ENCODE measurements at regions not wholly inside any gene's neighbourhood (a gene's known extent, or its start where the extent isn't known, plus 50 kb on each side); places are given as distances from the start of the nearest gene placed in this dataset.

- Histone ChIP-seq H3K4me3 (ENCODE audit: low read length) (no peak overlapping the region), H3K36me3 (ENCODE audit: insufficient read depth, low read depth, low read length) (no peaks in the 10 kb centered on the region), H3K9ac (ENCODE audit: low read depth, low read length) (no peak overlapping the region), H3K4me1 (ENCODE audit: insufficient read depth, low read length) (no peaks in the 10 kb centered on the region), H3K27me3 (ENCODE audit: insufficient read depth, low read length) (peaks cover 21% of the 10 kb centered on the region), H3K9me3 (ENCODE audit: insufficient read depth, low read depth, low read length) (no peaks in the 10 kb centered on the region), H3K27ac (ENCODE audit: low read length) (no peak overlapping the region)
These were observed 320.4 kb upstream of the PROK2 start for GRCh38 chr3:72105306-72105705.

DNA sequence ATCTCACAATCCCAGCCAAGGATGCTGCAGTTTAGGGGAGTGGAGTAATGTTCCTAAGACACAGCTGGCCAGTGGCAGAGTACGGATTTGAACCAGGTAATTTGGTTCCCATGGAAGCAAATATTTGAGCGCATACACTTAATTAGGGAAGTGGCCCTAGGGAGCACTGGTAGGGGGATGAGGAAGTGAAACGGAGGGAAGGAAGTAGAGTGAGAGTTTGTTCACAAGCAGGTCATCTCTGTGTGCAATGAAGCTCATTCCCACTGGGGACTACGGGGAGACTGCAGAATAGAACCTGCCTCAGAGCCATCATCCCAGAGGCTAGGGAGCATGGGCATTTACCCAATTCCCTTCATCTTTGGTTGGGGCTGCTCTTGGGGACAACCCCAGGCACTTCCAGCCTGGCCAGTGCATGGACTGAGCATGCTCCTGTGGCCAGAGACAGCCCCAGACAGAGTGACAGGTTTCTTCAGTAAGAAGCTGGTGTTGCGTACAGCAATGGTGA, 317.2 kb upstream of the PROK2 start:
- no peak overlapping the region for H3K4me3 ChIP-seq (ENCODE audit: low read length)
- no peaks in the 10 kb centered on the region for H3K9me3 ChIP-seq (ENCODE audit: insufficient read depth, low read depth, low read length)
- peaks cover 50% of the 10 kb centered on the region for H3K27me3 ChIP-seq (ENCODE audit: insufficient read depth, low read length)
- no peak overlapping the region for H3K27ac ChIP-seq (ENCODE audit: low read length)
- no peak overlapping the region for H3K9ac ChIP-seq (ENCODE audit: low read depth, low read length)
- H3K4me1 ChIP-seq (ENCODE audit: insufficient read depth, low read length), result no peaks in the 10 kb centered on the region
- H3K36me3 ChIP-seq (ENCODE audit: insufficient read depth, low read depth, low read length), result no peaks in the 10 kb centered on the region

- Histone ChIP-seq H3K27me3 (ENCODE audit: insufficient read depth, low read length) (peaks cover 50% of the 10 kb centered on the region), H3K4me3 (ENCODE audit: low read length) (no peak overlapping the region), H3K9ac (ENCODE audit: low read depth, low read length) (no peak overlapping the region), H3K4me1 (ENCODE audit: insufficient read depth, low read length) (no peaks in the 10 kb centered on the region), H3K36me3 (ENCODE audit: insufficient read depth, low read depth, low read length) (no peaks in the 10 kb centered on the region), H3K27ac (ENCODE audit: low read length) (no peak overlapping the region), H3K9me3 (ENCODE audit: insufficient read depth, low read depth, low read length) (no peaks in the 10 kb centered on the region)
These were observed 316.5 kb upstream of the PROK2 start for GRCh38 chr3:72101494-72101893.

GRCh38 chr3:72100601-72101187, 315.7 kb upstream of the PROK2 start:
- no peak overlapping the region for H3K27ac ChIP-seq (ENCODE audit: low read length)
- H3K27me3 ChIP-seq (ENCODE audit: insufficient read depth, low read length), result peaks cover 50% of the 10 kb centered on the region
- no peaks in the 10 kb centered on the region for H3K4me1 ChIP-seq (ENCODE audit: insufficient read depth, low read length)
- H3K4me3 ChIP-seq (ENCODE audit: low read length), result peak overlapping the region; percentile 66
- no peaks in the 10 kb centered on the region for H3K9me3 ChIP-seq (ENCODE audit: insufficient read depth, low read depth, low read length)
- no peak overlapping the region; the same call in 1 of the 2 replicates for H3K9ac ChIP-seq (ENCODE audit: low read depth, low read length)
- H3K36me3 ChIP-seq (ENCODE audit: insufficient read depth, low read depth, low read length), result no peaks in the 10 kb centered on the region

- H3K36me3 ChIP-seq (ENCODE audit: insufficient read depth, low read depth, low read length), result no peaks in the 10 kb centered on the region
- H3K27me3 ChIP-seq (ENCODE audit: insufficient read depth, low read length), result peaks cover 50% of the 10 kb centered on the region
- no peaks in the 10 kb centered on the region for H3K4me1 ChIP-seq (ENCODE audit: insufficient read depth, low read length)
- H3K9ac ChIP-seq (ENCODE audit: low read depth, low read length), result no peak overlapping the region; the same call in 1 of the 2 replicates
- no peak overlapping the region for H3K27ac ChIP-seq (ENCODE audit: low read length)
- H3K9me3 ChIP-seq (ENCODE audit: insufficient read depth, low read depth, low read length), result no peaks in the 10 kb centered on the region
- H3K4me3 ChIP-seq (ENCODE audit: low read length), result peak overlapping the region; percentile 66
These were observed 315.1 kb upstream of the PROK2 start for GRCh38 chr3:72100080-72100511.

GRCh38 chr3:72099326-72100079, 314.6 kb upstream of the PROK2 start:
- H3K4me3 ChIP-seq (ENCODE audit: low read length), result peak overlapping the region; percentile 66; the same call in 1 of the 2 replicates
- no peaks in the 10 kb centered on the region for H3K4me1 ChIP-seq (ENCODE audit: insufficient read depth, low read length)
- no peak overlapping the region for H3K9ac ChIP-seq (ENCODE audit: low read depth, low read length)
- H3K36me3 ChIP-seq (ENCODE audit: insufficient read depth, low read depth, low read length), result no peaks in the 10 kb centered on the region
- H3K27ac ChIP-seq (ENCODE audit: low read length), result no peak overlapping the region
- H3K27me3 ChIP-seq (ENCODE audit: insufficient read depth, low read length), result peaks cover 50% of the 10 kb centered on the region
- H3K9me3 ChIP-seq (ENCODE audit: insufficient read depth, low read depth, low read length), result no peaks in the 10 kb centered on the region

DNA sequence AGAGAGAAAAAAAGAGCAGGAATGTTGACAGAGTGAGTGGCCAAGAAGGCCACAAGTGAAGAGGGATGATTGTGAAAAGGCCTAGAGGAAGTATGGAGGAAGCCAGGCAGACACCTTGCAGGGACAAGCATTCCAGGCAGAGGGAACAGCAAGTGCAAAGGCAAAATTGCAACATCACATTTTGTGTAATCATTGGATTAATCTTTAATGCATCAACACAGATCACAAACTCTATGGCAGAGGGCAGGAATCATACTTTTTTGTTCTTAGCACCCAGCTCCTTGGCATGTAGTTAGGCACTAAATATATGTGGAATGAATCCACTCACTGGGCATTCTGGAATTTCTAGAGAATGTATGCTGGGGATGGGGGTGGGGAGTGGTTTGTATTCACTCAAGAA, 312.1 kb upstream of the PROK2 start:
- H3K4me1 ChIP-seq (ENCODE audit: insufficient read depth, low read length), result no peaks in the 10 kb centered on the region

DNA sequence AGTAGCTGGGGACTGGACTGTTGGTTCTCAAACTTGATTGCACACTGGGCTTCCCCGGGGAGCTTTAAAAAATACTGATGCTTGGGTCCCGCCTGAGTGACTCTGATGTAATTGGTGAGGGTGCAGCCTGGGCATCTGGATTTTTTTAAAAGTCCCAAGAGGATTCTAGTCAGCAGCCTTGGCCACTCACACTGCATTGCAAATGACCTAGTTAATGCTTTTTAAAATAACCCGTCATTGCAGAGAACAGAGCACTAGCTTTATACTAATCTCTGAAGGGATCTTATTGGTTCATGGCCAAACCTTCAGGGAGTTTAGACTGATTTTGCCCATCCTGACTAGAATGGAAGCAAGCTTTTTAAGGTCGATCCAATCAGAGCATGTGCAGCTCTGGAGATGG, 310.6 kb upstream of the PROK2 start:
- Histone ChIP-seq H3K4me1 (ENCODE audit: insufficient read depth, low read length) (no peaks in the 10 kb centered on the region), H3K27ac (ENCODE audit: low read length) (no peak overlapping the region), H3K27me3 (ENCODE audit: insufficient read depth, low read length) (peaks cover 31% of the 10 kb centered on the region), H3K4me3 (ENCODE audit: low read length) (no peak overlapping the region), H3K9me3 (ENCODE audit: insufficient read depth, low read depth, low read length) (no peaks in the 10 kb centered on the region), H3K9ac (ENCODE audit: low read depth, low read length) (no peak overlapping the region), H3K36me3 (ENCODE audit: insufficient read depth, low read depth, low read length) (no peaks in the 10 kb centered on the region)

More for the DNA sequence above, 312.1 kb upstream of the PROK2 start:
- H3K36me3 ChIP-seq (ENCODE audit: insufficient read depth, low read depth, low read length), result no peaks in the 10 kb centered on the region
- no peak overlapping the region for H3K27ac ChIP-seq (ENCODE audit: low read length)
- no peak overlapping the region for H3K9ac ChIP-seq (ENCODE audit: low read depth, low read length)
- H3K27me3 ChIP-seq (ENCODE audit: insufficient read depth, low read length), result peaks cover 46% of the 10 kb centered on the region
- no peaks in the 10 kb centered on the region for H3K9me3 ChIP-seq (ENCODE audit: insufficient read depth, low read depth, low read length)
- H3K4me3 ChIP-seq (ENCODE audit: low read length), result no peak overlapping the region

- Histone ChIP-seq H3K4me1 (ENCODE audit: insufficient read depth, low read length) (no peaks in the 10 kb centered on the region), H3K36me3 (ENCODE audit: insufficient read depth, low read depth, low read length) (no peaks in the 10 kb centered on the region), H3K9ac (ENCODE audit: low read depth, low read length) (no peak overlapping the region), H3K27ac (ENCODE audit: low read length) (no peak overlapping the region), H3K4me3 (ENCODE audit: low read length) (no peak overlapping the region), H3K27me3 (ENCODE audit: insufficient read depth, low read length) (peaks cover 15% of the 10 kb centered on the region), H3K9me3 (ENCODE audit: insufficient read depth, low read depth, low read length) (no peaks in the 10 kb centered on the region)
These were observed 309.0 kb upstream of the PROK2 start for GRCh38 chr3:72093992-72094334.

DNA sequence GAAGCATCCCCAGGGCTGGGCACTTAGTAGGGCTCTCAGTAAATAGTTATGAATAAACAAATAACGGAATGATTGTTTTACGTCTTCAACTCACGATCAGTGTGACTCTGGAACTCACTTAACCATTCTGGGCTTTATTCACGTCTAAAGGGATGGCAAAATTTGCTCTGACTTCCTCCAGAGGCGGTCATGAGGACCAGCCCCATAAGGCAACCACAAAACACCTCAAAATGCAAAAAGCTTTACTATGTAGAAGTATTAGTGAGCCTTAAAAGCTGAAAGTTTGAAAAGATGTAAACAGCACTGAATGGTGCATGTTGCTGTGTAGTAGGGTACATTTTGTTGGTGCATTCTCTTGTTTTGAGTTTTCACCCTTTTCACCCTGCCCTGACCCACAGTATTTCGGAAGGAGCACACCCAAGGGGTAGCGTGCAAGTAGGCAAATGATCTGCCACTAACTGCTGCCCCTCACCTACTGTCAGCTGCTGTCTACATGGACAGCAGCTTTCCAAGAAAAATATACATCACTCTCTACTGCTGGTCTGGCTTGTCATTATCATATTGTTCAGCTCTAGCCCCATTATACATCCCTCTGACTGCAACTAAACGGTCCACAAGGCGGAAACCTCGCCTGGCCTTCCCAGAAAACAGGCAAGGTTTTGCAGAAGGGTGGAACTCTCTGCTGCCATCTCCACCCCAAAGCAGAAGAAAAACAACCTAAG, 308.5 kb upstream of the PROK2 start:
- Histone ChIP-seq H3K36me3 (ENCODE audit: insufficient read depth, low read depth, low read length) (no peaks in the 10 kb centered on the region), H3K9ac (ENCODE audit: low read depth, low read length) (no peak overlapping the region), H3K9me3 (ENCODE audit: insufficient read depth, low read depth, low read length) (no peaks in the 10 kb centered on the region), H3K4me1 (ENCODE audit: insufficient read depth, low read length) (no peaks in the 10 kb centered on the region), H3K27me3 (ENCODE audit: insufficient read depth, low read length) (peaks cover 10% of the 10 kb centered on the region), H3K27ac (ENCODE audit: low read length) (no peak overlapping the region), H3K4me3 (ENCODE audit: low read length) (no peak overlapping the region)

- Histone ChIP-seq H3K27me3 (ENCODE audit: insufficient read depth, low read length) (peaks cover 3% of the 10 kb centered on the region; the same call in 1 of the 2 replicates), H3K9me3 (ENCODE audit: insufficient read depth, low read depth, low read length) (no peaks in the 10 kb centered on the region), H3K9ac (ENCODE audit: low read depth, low read length) (no peak overlapping the region), H3K36me3 (ENCODE audit: insufficient read depth, low read depth, low read length) (no peaks in the 10 kb centered on the region), H3K4me3 (ENCODE audit: low read length) (no peak overlapping the region), H3K27ac (ENCODE audit: low read length) (no peak overlapping the region), H3K4me1 (ENCODE audit: insufficient read depth, low read length) (no peaks in the 10 kb centered on the region)
These were observed 307.8 kb upstream of the PROK2 start for GRCh38 chr3:72092778-72093177.
